OCI-LY7 (cell line): ENCODE measurements at regions not wholly inside any gene's neighbourhood (a gene's known extent, or its start where the extent isn't known, plus 50 kb on each side); places are given as distances from the start of the nearest gene placed in this dataset.

Experiments used
- EZH2phosphoT487 ChIP-seq: fragments of 200-600 bp; sonication (generic); IDR thresholded peaks from 2 replicates; pipeline ENCODE4 v1.6.1; 2018; ENCODE audit warnings: low read depth, borderline replicate concordance, mild to moderate bottlenecking, mixed run types, antibody characterized with exemption, low read length, moderate library complexity, mixed read lengths
- TF ChIP-seq, protein P1 (sequence below): fragments of 200-600 bp; sonication (generic); conservative IDR thresholded peaks from 2 replicates; pipeline ENCODE4 v1.5.1; 2014; ENCODE audit warnings: mild to moderate bottlenecking, antibody characterized with exemption, low read length, moderate library complexity, mixed read lengths

DNA sequence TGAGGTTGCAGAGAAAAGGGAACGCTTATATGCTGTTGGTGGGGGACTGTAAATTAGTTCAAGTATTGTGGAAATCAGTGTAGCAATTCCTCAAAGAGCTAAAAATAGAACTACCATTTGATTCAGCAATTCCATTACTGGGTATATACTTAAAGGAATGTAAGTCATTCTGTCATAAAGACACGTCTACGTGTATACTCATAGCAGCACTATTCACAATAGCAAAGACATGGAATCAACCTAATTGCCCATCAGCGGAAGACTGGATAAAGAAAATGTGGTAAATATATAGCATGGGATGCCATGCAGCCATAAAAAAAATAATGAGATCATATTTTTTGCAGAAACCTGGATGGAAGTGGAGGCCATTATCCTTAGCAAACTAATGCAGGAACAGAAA, 100.0 kb upstream of the NPSR1 start:
- TF ChIP-seq, protein P1, sequence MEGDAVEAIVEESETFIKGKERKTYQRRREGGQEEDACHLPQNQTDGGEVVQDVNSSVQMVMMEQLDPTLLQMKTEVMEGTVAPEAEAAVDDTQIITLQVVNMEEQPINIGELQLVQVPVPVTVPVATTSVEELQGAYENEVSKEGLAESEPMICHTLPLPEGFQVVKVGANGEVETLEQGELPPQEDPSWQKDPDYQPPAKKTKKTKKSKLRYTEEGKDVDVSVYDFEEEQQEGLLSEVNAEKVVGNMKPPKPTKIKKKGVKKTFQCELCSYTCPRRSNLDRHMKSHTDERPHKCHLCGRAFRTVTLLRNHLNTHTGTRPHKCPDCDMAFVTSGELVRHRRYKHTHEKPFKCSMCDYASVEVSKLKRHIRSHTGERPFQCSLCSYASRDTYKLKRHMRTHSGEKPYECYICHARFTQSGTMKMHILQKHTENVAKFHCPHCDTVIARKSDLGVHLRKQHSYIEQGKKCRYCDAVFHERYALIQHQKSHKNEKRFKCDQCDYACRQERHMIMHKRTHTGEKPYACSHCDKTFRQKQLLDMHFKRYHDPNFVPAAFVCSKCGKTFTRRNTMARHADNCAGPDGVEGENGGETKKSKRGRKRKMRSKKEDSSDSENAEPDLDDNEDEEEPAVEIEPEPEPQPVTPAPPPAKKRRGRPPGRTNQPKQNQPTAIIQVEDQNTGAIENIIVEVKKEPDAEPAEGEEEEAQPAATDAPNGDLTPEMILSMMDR = no peak
- no peak for TF ChIP-seq EZH2phosphoT487
